ENCODE measurements at regions not wholly inside any gene's neighbourhood (a gene's known extent, or its start where the extent isn't known, plus 50 kb on each side); places are given as distances from the start of the nearest gene placed in this dataset.

DNA sequence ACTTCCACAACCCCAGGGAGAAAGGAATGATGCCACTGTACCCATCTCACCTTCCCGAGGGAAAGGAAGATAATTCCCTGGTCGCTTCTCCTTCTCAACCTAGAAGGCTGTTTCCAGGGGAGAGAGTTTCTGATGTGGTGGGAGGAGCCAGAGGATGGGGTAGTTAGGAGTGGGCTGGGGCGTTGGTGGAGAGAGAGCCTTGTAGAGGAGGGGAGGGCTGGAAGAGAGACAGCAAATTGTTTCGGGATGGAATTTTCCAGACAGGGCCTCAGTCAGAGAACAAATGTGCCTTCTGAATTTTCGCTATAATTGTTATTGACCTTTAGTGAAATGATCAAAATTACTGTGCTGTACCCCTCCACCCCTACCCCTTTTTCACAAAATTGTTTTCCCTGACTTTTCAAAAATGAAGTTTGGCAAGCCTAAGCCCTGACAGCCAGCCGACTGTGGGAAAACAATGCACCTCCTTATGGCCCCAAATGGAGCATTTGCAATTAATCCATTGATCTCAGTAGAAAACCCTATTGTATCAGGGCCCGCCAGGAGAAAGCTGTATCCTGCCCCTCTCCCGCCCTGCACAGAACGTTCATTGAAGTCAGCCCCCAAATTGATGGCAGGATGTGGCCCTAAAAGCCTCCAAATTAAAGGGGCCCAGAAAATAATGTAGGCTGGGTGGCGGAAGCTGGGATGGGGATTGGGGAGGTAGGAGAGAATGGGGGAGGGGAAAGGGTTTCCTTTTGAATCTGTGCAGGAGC is 69.1 kb upstream of the JUN start:
- TF ChIP-seq, protein P1, sequence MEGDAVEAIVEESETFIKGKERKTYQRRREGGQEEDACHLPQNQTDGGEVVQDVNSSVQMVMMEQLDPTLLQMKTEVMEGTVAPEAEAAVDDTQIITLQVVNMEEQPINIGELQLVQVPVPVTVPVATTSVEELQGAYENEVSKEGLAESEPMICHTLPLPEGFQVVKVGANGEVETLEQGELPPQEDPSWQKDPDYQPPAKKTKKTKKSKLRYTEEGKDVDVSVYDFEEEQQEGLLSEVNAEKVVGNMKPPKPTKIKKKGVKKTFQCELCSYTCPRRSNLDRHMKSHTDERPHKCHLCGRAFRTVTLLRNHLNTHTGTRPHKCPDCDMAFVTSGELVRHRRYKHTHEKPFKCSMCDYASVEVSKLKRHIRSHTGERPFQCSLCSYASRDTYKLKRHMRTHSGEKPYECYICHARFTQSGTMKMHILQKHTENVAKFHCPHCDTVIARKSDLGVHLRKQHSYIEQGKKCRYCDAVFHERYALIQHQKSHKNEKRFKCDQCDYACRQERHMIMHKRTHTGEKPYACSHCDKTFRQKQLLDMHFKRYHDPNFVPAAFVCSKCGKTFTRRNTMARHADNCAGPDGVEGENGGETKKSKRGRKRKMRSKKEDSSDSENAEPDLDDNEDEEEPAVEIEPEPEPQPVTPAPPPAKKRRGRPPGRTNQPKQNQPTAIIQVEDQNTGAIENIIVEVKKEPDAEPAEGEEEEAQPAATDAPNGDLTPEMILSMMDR (conservative IDR thresholded peaks at IDR 0.05; ENCODE audit: low read length), result no peak
- TF ChIP-seq EZH2phosphoT487 (IDR thresholded peaks at IDR 0.05; ENCODE audit: borderline replicate concordance), result no peak

All from Loucy (cell line).